ENCODE measurements at regions not wholly inside any gene's neighbourhood (a gene's known extent, or its start where the extent isn't known, plus 50 kb on each side); places are given as distances from the start of the nearest gene placed in this dataset.

DNA sequence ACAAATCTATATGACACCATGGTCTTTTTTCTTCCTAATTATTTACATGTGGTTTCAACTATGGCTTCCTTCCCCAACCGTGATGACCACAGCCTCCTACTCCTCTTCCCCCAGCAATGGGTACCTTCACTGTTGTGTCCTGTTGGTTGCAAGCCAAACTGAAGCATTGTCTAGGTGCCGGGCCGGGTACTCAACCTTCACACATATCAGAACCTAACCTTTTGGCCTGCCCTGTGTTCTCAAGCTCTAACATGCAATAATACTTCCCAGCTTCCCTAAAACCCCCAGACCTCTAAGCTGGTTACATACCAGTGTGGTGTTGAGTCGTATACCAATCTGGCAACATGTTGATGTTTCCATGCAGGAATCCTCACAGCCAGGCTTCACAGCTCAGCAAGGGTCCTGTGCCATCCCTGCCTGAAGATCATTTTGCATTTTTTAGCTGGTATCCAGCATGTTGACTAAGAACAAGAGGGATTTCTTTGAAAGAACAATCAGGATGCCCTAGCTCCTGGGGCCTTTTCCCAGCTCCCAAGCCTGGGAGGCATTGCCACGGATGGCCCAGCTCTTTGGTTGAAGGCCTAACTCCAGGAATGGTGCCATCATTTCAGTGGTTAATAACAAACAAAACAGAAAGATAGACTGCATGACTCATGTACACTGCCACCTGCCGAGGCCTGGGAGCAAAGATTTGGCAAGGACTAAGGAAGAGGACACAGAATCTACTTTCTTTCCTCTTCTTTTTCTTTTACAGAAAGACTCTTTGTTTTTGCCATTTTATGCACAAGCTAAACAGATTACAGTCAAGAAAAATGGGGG, 373.7 kb upstream of the SALL1 start:
- Histone ChIP-seq H3K4me2 (ENCODE audit: insufficient read depth, low read length) (no peak overlapping the region), H3K27ac (ENCODE audit: insufficient read depth, low read depth, low read length) (no peak overlapping the region), H2AFZ (ENCODE audit: low read depth, low read length) (no peak overlapping the region), H3K27me3 (ENCODE audit: control insufficient read depth in 2 of 2, insufficient read depth in 2 of 2, low read length in 2 of 2) (no peaks in the 10 kb centered on the region), H3K36me3 (ENCODE audit: control insufficient read depth in 2 of 2, extremely low read depth in 1 of 2, insufficient read depth in 2 of 2, low read length in 2 of 2) (no peaks in the 10 kb centered on the region), H3K9me3 (replicated peaks; ENCODE audit: control insufficient read depth, insufficient read depth, low read length) (no peaks in the 10 kb centered on the region), H4K20me1 (replicated peaks; ENCODE audit: control insufficient read depth, extremely low read depth, insufficient read depth, low read length) (no peaks in the 10 kb centered on the region), H3K4me3 (replicated peaks in 1 of 3; ENCODE audit: insufficient read depth in 1 of 3, low read depth in 1 of 3, low read length in 3 of 3) (no peak overlapping the region), H3K79me2 (ENCODE audit: control insufficient read depth, insufficient read depth, low read length) (no peaks in the 10 kb centered on the region), H3K4me1 (ENCODE audit: control insufficient read depth, extremely low read depth, insufficient read depth, low read length) (no peaks in the 10 kb centered on the region), H3K9ac (replicated peaks; ENCODE audit: extremely low read depth, insufficient read depth, low read length) (no peak overlapping the region), H3K9me1 (replicated peaks; ENCODE audit: control insufficient read depth, extremely low read depth, insufficient read depth, low read length) (no peaks in the 10 kb centered on the region)
- DNase-seq (ENCODE audit: low read depth, low spot score), result no peak
- POLR2A ChIA-PET, result no interaction called here
- no TSS peak for BruUV-seq (replicated peaks)
- CTCF ChIA-PET, result no interaction called here
- TF ChIP-seq, protein P1, sequence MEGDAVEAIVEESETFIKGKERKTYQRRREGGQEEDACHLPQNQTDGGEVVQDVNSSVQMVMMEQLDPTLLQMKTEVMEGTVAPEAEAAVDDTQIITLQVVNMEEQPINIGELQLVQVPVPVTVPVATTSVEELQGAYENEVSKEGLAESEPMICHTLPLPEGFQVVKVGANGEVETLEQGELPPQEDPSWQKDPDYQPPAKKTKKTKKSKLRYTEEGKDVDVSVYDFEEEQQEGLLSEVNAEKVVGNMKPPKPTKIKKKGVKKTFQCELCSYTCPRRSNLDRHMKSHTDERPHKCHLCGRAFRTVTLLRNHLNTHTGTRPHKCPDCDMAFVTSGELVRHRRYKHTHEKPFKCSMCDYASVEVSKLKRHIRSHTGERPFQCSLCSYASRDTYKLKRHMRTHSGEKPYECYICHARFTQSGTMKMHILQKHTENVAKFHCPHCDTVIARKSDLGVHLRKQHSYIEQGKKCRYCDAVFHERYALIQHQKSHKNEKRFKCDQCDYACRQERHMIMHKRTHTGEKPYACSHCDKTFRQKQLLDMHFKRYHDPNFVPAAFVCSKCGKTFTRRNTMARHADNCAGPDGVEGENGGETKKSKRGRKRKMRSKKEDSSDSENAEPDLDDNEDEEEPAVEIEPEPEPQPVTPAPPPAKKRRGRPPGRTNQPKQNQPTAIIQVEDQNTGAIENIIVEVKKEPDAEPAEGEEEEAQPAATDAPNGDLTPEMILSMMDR (IDR thresholded peaks at IDR 0.05; ENCODE audit: extremely low read depth in 1 of 2, insufficient read depth in 1 of 2, low read depth in 1 of 2, low read length in 2 of 2), result no peak
- TF ChIP-seq, protein P2, sequence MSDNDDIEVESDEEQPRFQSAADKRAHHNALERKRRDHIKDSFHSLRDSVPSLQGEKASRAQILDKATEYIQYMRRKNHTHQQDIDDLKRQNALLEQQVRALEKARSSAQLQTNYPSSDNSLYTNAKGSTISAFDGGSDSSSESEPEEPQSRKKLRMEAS (IDR thresholded peaks at IDR 0.05; ENCODE audit: insufficient read depth, insufficient read length), result no peak
- TF ChIP-seq EZH2 (IDR thresholded peaks at IDR 0.05; ENCODE audit: borderline replicate concordance, low read depth, low read length, severe bottlenecking), result no peak
- no peak for TF ChIP-seq POLR2A (IDR thresholded peaks at IDR 0.05; ENCODE audit: low read depth, low read length)
- TF ChIP-seq POLR2AphosphoS5 (IDR thresholded peaks at IDR 0.05; ENCODE audit: insufficient read depth, low read depth, low read length), result no peak
- no peak for TF ChIP-seq JUN (IDR thresholded peaks at IDR 0.05; ENCODE audit: borderline replicate concordance, insufficient read depth, insufficient read length, low read depth)
- FAIRE-seq, result no peak
- dilution Hi-C loops (cut with MboI; ENCODE audit: extremely low pct_ligation_motif_present, low sequenced_read_pairs), result no loop called here
- intact Hi-C loops (cut with micrococcal nuclease), result no loop called here

Measured in endothelial cell of umbilical vein (primary cell).